GM12892 (cell line): ENCODE measurements at regions not wholly inside any gene's neighbourhood (a gene's known extent, or its start where the extent isn't known, plus 50 kb on each side); places are given as distances from the start of the nearest gene placed in this dataset.

Source experiments
- DNase-seq: peaks from one replicate; pipeline ENCODE4 v3.0.0; 2011; ENCODE audit not compliant: insufficient read length
- FAIRE-seq: peaks from 2 replicates; lab custom pipeline; 2011; peaks lifted over from hg19 to GRCh38; lab: Jason Lieb, UNC
- POLR2A ChIP-seq: IDR thresholded peaks from 2 replicates; pipeline ENCODE4 v1.6.1; 2011; ENCODE audit warnings: low read depth, low read length, control low read depth
- POLR2AphosphoS5 ChIP-seq: IDR thresholded peaks from 2 replicates; pipeline ENCODE4 v1.6.1; 2011; ENCODE audit warnings: low read depth, low read length, control low read depth
- TAF1 ChIP-seq: IDR thresholded peaks from 2 replicates; pipeline ENCODE4 v1.6.1; 2011; ENCODE audit warnings: low read depth, mild to moderate bottlenecking, control low read depth, low read length, borderline replicate concordance

DNA sequence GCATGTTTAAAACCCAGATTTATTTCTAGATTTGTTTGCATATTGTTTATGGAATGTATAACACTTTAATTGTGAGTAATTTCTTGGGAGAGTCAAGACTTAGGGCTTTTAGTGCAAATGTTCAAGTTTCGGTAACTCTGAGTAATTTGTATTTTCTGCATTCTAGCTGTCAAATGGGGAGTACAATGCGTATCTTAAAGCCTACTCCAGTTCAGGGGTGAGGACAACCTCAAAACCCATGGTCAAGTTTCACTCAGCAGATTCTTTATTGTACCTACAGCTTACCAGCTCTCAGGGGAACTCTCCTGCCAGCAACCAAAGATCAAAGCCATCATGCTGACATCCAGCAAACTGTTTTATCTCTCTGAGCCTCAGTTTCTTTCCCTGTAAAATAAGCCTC is 458.6 kb upstream of the JARID2 start:
- no peak for FAIRE-seq
- TF ChIP-seq POLR2A (no peak), TAF1 (no peak)
- no peak for DNase-seq

DNA sequence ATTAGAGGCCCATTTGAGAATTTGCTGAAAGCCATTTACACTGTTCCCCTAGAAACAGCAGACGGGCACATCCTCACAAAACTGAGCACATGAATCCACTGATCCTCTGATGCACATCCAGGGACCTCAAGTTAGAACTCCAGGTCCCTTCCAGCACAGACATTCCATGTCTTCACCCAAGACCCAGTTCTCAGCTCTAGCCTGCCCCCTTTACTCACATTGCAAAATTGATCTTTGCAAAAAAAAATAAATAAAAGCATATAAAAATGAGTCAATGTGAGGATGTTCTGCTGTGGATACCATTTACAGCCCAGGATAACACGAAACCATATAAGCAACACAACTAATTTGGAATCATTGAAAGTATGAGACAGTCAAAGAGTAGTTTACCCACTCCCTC is 458.2 kb upstream of the JARID2 start:
- DNase-seq, result no peak
- no peak for TF ChIP-seq POLR2AphosphoS5
- no peak for TF ChIP-seq POLR2A
- TF ChIP-seq TAF1, result no peak
- FAIRE-seq, result no peak

DNA sequence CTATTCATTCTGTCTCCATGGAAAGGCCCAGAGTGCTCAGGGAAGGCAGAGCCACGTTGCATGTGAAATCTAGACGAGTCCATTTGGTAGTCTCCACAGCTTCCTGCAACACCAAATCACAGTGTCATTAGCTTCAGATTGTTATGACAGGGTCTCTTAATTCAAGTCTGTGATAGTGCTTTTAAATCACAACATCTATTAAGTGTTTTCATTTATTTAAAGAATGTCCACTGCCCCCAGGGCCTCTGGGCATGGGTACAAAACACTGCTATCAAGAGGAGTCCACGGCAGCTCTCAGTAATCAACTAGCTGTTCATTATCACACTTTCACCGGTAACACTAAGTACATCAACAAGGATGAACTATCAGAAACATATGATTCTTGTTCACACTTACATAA is 455.9 kb upstream of the JARID2 start:
- no peak for FAIRE-seq
- TF ChIP-seq POLR2A, result no peak
- no peak for TF ChIP-seq TAF1
- no peak for TF ChIP-seq POLR2AphosphoS5
- DNase-seq, result no peak

DNA sequence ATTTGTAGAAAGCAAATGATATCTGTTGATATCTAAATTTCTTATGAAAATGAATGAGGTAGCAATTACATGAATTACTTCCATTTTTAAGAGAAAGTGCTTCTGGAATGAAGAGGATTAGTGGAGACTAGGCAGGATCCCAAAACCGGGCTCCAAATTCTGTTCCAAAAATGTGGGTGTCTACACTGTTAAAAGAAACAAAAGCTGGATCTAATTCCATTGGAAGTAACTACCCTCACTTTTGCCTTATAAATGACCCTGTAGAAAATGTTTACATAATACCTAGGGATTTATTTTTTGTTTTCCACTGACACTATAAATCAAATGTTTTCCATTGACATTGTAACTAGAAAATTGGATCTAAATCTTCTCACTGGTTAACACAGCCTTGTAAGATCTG is 454.9 kb upstream of the JARID2 start:
- FAIRE-seq (no peak), DNase-seq (no peak)
- TF ChIP-seq POLR2AphosphoS5 (no peak), TAF1 (no peak), POLR2A (no peak)

DNA sequence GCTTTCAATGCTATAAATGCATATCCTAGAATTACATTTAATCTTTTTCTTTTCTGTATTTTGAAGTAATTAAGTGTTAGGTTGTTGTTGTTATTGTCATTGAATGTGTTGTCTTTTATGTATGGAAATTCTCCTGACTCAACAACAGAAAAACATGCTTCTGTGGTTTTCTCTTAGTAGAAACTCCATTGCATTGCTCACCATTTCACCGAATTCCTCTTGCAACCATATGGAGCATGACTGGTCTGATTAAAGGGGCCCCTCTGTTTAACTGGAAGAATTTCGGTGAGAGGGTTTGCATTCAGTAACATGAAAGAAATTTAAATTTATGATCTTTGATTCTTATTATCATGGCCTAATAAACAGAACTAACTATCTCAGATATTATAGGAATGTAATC is 454.3 kb upstream of the JARID2 start:
- no peak for FAIRE-seq
- TF ChIP-seq POLR2A (no peak), TAF1 (no peak), POLR2AphosphoS5 (no peak)
- DNase-seq, result no peak

DNA sequence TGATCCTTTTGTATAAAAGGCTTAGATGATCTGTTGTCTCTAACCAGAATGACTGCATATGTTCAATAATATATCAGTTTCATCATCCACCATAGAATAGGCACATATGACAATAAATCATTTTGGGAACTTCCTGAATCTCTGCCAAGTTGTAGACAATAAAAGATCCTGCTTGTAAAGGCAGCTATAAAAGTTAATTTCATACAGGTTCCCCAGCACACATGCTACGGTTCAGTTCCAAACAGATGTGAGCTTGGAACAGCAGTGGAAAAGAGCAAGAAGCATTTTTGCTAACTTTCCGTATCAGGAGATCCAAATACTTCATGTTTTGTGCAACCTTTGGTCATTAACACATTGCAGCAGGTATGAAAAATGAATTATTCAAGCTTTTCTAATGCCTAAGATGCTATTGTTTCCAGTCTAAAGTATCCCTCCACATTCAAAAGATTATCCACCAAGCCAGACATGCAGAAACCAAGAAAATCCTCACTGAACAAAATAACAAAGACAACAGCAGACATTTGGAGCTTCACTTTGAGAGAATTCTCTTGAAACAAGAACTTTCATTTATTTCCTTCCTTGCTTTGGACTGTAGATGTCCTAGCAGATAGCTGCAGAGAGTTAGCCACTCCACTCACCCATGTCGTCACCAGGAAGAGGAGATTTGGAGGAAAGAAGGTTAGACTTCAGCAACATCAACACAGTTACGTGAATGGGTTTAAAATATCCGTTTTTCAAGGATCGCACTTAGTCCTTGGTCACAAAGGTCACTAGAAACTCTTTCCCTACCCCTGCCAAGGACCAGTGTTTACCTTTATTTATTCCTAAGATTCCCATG is 453.5 kb upstream of the JARID2 start:
- no peak for DNase-seq
- TF ChIP-seq TAF1 (no peak), POLR2AphosphoS5 (no peak)
- FAIRE-seq, result no peak

DNA sequence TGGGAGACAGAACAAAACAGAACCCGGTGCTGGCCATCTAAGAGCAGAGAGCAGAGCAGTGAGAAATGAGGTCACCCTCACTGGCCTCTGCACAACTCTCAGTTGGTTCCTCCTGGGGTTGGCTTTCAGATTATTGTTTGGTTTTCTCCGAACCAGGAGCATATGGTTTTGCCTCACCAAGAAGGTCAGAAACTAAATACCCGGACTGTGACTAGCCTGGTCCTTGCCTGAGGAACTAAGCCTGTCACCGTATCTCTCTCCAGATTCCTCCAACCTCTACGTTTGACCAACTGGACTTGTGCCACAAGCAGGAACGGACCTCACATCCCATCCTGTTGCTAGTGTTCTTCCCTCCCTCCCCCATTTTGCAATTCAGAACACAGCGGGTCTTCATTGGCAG is 450.4 kb upstream of the JARID2 start:
- TF ChIP-seq POLR2A (no peak), TAF1 (no peak), POLR2AphosphoS5 (no peak)
- DNase-seq (no peak), FAIRE-seq (no peak)

DNA sequence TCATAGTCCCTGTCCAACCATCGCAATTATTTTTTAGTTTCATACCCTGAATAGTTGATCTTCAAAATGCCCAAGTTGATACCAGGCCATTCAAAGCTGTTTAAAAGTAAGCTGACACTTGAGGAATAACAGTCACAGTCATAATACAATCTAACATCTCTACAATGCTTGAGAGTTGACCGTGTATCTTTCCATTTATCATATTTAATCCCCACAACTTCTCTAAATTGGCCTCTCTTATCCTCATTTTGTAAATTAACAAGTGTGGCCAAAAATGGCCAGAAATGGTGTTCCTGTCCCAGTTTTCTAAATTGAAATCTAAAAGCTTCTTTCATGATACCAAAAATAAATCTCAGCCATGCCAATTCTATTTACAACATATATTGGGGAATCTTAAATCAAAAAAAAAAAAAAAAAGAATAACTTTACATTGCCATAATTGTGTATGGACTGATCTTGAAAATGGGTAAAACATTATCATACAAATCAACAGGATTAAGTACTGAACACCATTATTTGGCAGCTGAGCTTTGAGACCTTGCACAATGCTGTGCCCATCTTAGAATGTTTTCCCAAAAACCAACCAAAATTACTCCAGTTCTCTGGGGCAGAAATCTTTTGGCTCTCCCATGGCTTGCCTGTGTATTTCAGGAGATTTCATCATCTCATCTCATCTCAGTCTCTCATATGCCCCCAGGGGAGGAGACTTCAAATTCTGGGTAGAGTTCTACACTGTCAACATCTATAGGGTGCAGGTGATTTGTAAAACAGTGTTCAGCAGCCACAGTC is 448.7 kb upstream of the JARID2 start:
- TF ChIP-seq POLR2AphosphoS5 (no peak), TAF1 (no peak)
- FAIRE-seq (no peak), DNase-seq (no peak)

DNA sequence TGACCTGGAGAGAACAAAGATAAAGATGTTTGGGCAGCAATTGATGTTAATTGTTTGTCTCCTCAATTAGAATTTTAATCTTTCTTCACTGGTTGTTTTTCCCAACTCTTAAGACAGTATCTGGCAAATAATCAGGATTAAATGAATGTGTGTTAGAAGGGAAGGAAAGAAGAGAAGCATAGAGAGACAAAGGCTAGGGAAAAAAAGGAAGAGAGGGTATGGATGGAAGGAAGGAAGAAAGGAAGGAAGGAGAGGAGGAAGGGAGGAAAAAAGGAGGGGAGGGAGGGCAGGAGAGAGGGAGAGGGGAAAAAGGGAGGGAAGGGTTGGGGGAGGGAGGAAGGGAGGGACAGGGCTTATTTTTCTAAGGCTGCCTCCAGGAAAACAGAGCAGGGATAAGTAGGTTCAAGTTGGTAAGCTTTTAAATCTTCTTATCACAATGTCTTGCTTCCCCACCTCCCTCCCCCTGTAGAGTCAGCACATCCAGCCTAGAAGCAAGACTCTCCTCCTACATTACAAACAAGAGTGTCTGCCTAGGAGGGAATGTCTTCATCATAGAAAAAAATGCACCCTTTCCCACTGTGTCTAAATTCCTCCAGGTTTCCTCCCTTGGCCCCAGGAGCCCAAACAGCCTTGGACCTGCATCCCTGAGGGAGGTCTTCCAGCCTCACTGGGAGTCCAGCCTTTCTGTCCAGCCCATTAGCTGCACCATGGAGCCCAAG is 447.8 kb upstream of the JARID2 start:
- TF ChIP-seq POLR2A (no peak), POLR2AphosphoS5 (no peak)
- DNase-seq (no peak), FAIRE-seq (no peak)

DNA sequence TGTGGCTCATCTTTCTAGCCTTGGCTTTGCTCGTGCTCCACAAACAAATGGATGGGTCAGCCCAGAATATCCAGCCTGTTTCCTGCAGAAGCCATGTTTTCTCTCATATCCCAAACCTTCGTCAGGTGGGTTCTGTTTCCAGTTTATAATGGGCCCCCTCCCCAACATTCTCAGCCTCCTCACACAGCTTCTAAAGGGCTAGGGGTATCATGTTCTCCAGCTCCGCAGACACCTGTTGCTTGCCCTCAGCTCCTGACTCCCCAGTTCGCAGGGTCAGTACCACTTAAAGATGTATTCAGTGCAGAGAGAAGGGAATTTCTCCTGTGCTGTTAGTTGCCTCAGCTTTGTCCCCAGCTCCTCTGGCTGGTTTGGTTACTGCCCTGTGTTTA is 447.3 kb upstream of the JARID2 start:
- DNase-seq (no peak), FAIRE-seq (no peak)
- no peak for TF ChIP-seq POLR2AphosphoS5
- TF ChIP-seq POLR2A, result no peak
- no peak for TF ChIP-seq TAF1

DNA sequence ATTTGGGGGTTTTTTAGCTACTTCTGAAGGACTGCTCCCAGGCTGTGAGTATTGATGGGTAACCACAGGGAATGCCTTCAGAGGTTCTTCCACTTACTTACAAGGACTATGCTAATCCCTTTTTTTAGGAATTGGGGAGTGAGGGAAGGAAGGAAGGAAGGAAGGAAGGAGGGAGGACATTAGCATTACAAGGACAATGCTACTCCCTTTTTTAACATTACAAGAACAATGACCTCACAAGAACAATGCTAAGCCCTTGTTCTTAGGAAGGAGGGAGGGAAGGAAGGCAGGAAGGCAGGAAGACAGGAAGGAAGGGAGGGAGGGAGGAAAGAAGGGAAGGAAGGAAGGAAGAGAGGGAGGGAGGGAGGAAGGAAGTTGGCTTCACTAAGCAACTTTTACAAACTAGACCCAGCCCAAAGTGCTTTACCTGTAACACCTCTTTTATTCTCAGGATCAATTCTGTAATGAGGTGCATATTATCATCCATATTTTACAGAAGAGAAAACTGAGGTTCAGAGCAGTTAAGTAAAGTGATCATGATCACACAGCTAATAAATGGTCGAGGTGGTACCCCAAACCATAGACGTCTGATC is 446.8 kb upstream of the JARID2 start:
- FAIRE-seq, result no peak
- DNase-seq, result no peak
- TF ChIP-seq POLR2A (no peak), TAF1 (no peak), POLR2AphosphoS5 (no peak)
